ENCODE measurements at regions not wholly inside any gene's neighbourhood (a gene's known extent, or its start where the extent isn't known, plus 50 kb on each side); places are given as distances from the start of the nearest gene placed in this dataset.

- peaks cover 11% of the 10 kb centered on the region for H3K9me3 Mint-ChIP-seq
- H3K4me1 Mint-ChIP-seq = no peaks in the 10 kb centered on the region
- no peak overlapping the region for H3K27ac Mint-ChIP-seq
- H3K27me3 Mint-ChIP-seq (ENCODE audit: low read depth, poor library complexity) = no peaks in the 10 kb centered on the region
- DNase-seq = no peak
- no peak overlapping the region for H3K4me3 Mint-ChIP-seq
- no peak for TF ChIP-seq CTCF (IDR thresholded peaks at IDR 0.05)
- no peaks in the 10 kb centered on the region for H3K36me3 Mint-ChIP-seq (ENCODE audit: low read depth)
Observed at GRCh38 chr6:94446120-94446519, 1026.8 kb upstream of the EPHA7 start.

DNA sequence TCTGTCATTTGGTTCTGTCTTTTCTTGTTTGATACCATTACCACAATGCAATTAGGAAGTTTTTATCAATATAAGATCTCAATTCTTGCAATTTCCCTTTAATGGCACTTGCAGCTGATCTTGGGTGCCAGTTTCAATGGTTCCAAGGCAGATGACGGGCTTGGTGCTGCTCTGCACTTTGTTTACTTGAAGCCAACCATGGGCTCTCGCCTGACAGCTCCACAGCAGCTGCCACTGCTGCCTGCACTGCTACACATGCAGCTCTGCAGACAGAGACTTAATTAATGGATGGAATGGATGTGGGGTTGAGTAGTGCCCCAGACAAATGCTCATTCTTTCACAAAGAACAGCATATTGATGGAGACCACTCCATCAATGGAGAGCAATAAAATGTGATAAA is 1024.3 kb upstream of the EPHA7 start:
- no peaks in the 10 kb centered on the region for H3K36me3 Mint-ChIP-seq (ENCODE audit: low read depth)
- H3K4me3 Mint-ChIP-seq = no peak overlapping the region
- no peak for DNase-seq
- no peaks in the 10 kb centered on the region for H3K4me1 Mint-ChIP-seq
- peaks cover under 1% of the 10 kb centered on the region for H3K9me3 Mint-ChIP-seq
- no peak for TF ChIP-seq CTCF (IDR thresholded peaks at IDR 0.05)
- no peak overlapping the region for H3K27ac Mint-ChIP-seq
- H3K27me3 Mint-ChIP-seq (ENCODE audit: low read depth, poor library complexity) = no peaks in the 10 kb centered on the region

DNA sequence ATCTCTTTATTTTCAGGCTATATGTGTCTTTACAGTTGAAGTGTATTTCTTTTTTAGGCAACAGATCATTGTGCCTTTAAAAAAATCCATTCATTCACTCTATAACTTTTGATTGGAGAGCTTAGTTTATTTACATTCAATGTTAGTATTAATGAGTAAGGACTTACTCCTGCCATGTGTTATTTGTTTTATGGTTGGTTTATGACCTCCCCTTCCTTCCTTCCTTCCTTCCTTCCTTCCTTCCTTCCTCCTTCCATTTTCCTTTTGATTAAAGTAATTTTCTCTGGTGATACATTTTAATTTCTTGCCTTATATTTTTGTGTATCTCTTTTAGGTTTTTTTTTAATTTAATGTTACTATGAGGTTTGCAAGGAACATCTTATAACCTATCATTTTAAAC is 1005.3 kb upstream of the EPHA7 start:
- peaks cover 2% of the 10 kb centered on the region for H3K27me3 Mint-ChIP-seq (ENCODE audit: low read depth, poor library complexity)
- TF ChIP-seq CTCF (IDR thresholded peaks at IDR 0.05) = no peak
- no peaks in the 10 kb centered on the region for H3K4me1 Mint-ChIP-seq
- peaks cover 18% of the 10 kb centered on the region for H3K9me3 Mint-ChIP-seq
- H3K36me3 Mint-ChIP-seq (ENCODE audit: low read depth) = no peaks in the 10 kb centered on the region
- no peak overlapping the region for H3K27ac Mint-ChIP-seq
- H3K4me3 Mint-ChIP-seq = no peak overlapping the region
- no peak for DNase-seq

GRCh38 chr6:94417363-94417762 is 998.0 kb upstream of the EPHA7 start:
- no peak overlapping the region for H3K4me3 Mint-ChIP-seq
- DNase-seq = no peak
- no peak for TF ChIP-seq CTCF (IDR thresholded peaks at IDR 0.05)
- H3K4me1 Mint-ChIP-seq = peaks cover 5% of the 10 kb centered on the region
- H3K36me3 Mint-ChIP-seq (ENCODE audit: low read depth) = no peaks in the 10 kb centered on the region
- no peaks in the 10 kb centered on the region for H3K27me3 Mint-ChIP-seq (ENCODE audit: low read depth, poor library complexity)
- H3K27ac Mint-ChIP-seq = no peak overlapping the region
- H3K9me3 Mint-ChIP-seq = no peaks in the 10 kb centered on the region

- no peaks in the 10 kb centered on the region for H3K36me3 Mint-ChIP-seq (ENCODE audit: low read depth)
- DNase-seq = no peak
- no peak overlapping the region for H3K27ac Mint-ChIP-seq
- H3K27me3 Mint-ChIP-seq (ENCODE audit: low read depth, poor library complexity) = no peaks in the 10 kb centered on the region
- TF ChIP-seq CTCF (IDR thresholded peaks at IDR 0.05) = no peak
- H3K4me3 Mint-ChIP-seq = no peak overlapping the region
- no peaks in the 10 kb centered on the region for H3K9me3 Mint-ChIP-seq
- H3K4me1 Mint-ChIP-seq = peaks cover 5% of the 10 kb centered on the region
Observed at GRCh38 chr6:94414041-94414440, 994.7 kb upstream of the EPHA7 start.

DNA sequence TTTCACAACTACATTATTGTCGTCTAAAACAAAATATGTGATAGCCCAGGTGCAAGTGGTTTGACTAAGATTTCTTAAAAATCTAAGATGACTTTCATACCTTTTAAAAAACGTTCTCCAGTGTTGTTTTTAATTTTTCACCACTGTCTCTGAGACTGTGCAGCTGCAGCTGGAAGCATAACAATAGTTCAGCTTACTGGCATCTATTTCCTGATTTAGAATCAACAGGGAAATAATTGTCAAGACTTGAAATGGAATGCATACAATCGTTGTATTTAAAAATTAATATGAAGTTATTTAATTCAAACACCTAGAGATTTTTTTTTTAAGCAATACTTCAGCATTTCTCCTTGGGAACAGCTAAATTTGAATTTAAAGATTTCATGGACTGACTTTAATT is 982.0 kb upstream of the EPHA7 start:
- no peak for DNase-seq
- Mint-ChIP-seq H3K4me1 (no peaks in the 10 kb centered on the region), H3K4me3 (no peak overlapping the region), H3K36me3 (ENCODE audit: low read depth) (no peaks in the 10 kb centered on the region), H3K27ac (no peak overlapping the region), H3K9me3 (no peaks in the 10 kb centered on the region), H3K27me3 (ENCODE audit: low read depth, poor library complexity) (no peaks in the 10 kb centered on the region)
- no peak for TF ChIP-seq CTCF (IDR thresholded peaks at IDR 0.05)
